ENCODE measurements at regions not wholly inside any gene's neighbourhood (a gene's known extent, or its start where the extent isn't known, plus 50 kb on each side); places are given as distances from the start of the nearest gene placed in this dataset.

GRCh38 chr10:94146746-94147145 is 153.0 kb downstream of the PLCE1 start:
- TF ChIP-seq CTCF (IDR thresholded peaks at IDR 0.05) (no peak), POLR2A (IDR thresholded peaks at IDR 0.05) (no peak), POLR2AphosphoS5 (IDR thresholded peaks at IDR 0.05; ENCODE audit: insufficient read depth in 1 of 2, low read depth in 1 of 2) (no peak)

All from vagina (tissue), 2 donors.